Peyer's patch (tissue), 4 donors: ENCODE measurements at regions not wholly inside any gene's neighbourhood (a gene's known extent, or its start where the extent isn't known, plus 50 kb on each side); places are given as distances from the start of the nearest gene placed in this dataset.
"Not testable (repeated sequence)": the region's sequence is repeated elsewhere in the genome, so short reads cannot be mapped to it uniquely, and the experiment has no call there.

Experiments
- POLR2A ChIP-seq, 2 donors: fragments of 450-650 bp; IDR thresholded peaks; one replicate each; pipeline ENCODE4 v1.5.1; 2017; ENCODE audit warnings: antibody characterized with exemption in 2 of 2, mild to moderate bottlenecking in 2 of 2, moderate library complexity in 2 of 2
- TF ChIP-seq, protein P1 (sequence below), 6 experiments: fragments of 450-650 bp in 4 of 6; fragments of 200-600 bp in 2 of 6; sonication (generic) in 1 of 6; IDR thresholded peaks; one replicate each; pipeline ENCODE4 v1.5.1; 2017 to 2019; ENCODE audit warnings: antibody characterized with exemption in 6 of 6, mild to moderate bottlenecking in 3 of 6, moderate library complexity in 1 of 6

DNA sequence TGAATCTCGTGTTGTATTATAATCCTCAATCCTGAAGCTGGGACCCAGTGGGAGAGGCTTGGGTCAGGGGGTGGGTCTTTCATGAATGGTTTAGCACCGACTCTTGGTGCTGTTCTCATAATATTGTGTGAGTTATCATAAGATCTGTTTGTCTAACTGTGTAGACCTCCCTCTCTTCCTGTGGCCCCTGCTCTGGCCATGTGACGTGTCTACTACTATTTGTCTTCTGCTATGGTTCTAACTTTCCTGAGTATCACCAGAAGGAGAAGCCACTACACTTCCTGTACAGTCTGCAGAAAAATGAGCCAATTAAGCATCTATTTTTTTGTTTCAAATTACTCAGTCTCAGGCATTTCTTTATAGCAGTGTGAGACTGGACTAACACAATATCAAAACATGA, 379.7 kb downstream of the TP53TG3F start:
- TF ChIP-seq POLR2A (IDR thresholded peaks at IDR 0.05), result not testable (repeated sequence)
- TF ChIP-seq, protein P1, sequence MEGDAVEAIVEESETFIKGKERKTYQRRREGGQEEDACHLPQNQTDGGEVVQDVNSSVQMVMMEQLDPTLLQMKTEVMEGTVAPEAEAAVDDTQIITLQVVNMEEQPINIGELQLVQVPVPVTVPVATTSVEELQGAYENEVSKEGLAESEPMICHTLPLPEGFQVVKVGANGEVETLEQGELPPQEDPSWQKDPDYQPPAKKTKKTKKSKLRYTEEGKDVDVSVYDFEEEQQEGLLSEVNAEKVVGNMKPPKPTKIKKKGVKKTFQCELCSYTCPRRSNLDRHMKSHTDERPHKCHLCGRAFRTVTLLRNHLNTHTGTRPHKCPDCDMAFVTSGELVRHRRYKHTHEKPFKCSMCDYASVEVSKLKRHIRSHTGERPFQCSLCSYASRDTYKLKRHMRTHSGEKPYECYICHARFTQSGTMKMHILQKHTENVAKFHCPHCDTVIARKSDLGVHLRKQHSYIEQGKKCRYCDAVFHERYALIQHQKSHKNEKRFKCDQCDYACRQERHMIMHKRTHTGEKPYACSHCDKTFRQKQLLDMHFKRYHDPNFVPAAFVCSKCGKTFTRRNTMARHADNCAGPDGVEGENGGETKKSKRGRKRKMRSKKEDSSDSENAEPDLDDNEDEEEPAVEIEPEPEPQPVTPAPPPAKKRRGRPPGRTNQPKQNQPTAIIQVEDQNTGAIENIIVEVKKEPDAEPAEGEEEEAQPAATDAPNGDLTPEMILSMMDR (IDR thresholded peaks at IDR 0.05), result not testable (repeated sequence)
